Hepatocyte (in vitro differentiated cells): ENCODE measurements at regions not wholly inside any gene's neighbourhood (a gene's known extent, or its start where the extent isn't known, plus 50 kb on each side); places are given as distances from the start of the nearest gene placed in this dataset.

ENCODE experiments used
- CTCF ChIP-seq: fragments of 200-600 bp; sonication (generic); IDR thresholded peaks from 2 replicates; pipeline ENCODE4 v1.5.1; 2016; ENCODE audit warnings: antibody characterized with exemption, mild to moderate bottlenecking; ENCODE audit not compliant: poor library complexity
- EZH2phosphoT487 ChIP-seq: fragments of 200-600 bp; sonication (generic); IDR thresholded peaks from one replicate; pipeline ENCODE4 v1.6.1; 2018; ENCODE audit warnings: antibody characterized with exemption, mild to moderate bottlenecking, low read depth, moderate library complexity; ENCODE audit not compliant: unreplicated experiment, severe bottlenecking

- TF ChIP-seq CTCF: no peak
- TF ChIP-seq EZH2phosphoT487: no peak
These were observed 178.8 kb upstream of the ANKRD30A start for GRCh38 chr10:36946598-36946997.
